Prostate gland (tissue), 2 donors: ENCODE measurements at regions not wholly inside any gene's neighbourhood (a gene's known extent, or its start where the extent isn't known, plus 50 kb on each side); places are given as distances from the start of the nearest gene placed in this dataset.

Experiments
- CTCF ChIP-seq, 4 experiments: fragments of 200-600 bp in 2 of 4; fragments of 450-650 bp in 2 of 4; sonication (generic) in 2 of 4; IDR thresholded peaks; 1 replicate in 3 of 4; 2 replicates in 1 of 4; pipeline ENCODE4 v1.5.1; 2016 to 2019; ENCODE audit warnings: antibody characterized with exemption in 4 of 4, mild to moderate bottlenecking in 2 of 4, moderate library complexity in 2 of 4
- POLR2A ChIP-seq: fragments of 450-650 bp; IDR thresholded peaks from one replicate; pipeline ENCODE4 v1.6.1; 2016; ENCODE audit warnings: antibody characterized with exemption, mild to moderate bottlenecking

GRCh38 chr18:73144030-73144429 is 276.2 kb upstream of the NETO1 start:
- TF ChIP-seq CTCF (IDR thresholded peaks at IDR 0.05) (no peak), POLR2A (no peak)
